Left hindlimb (tissue), 1 donor: ENCODE measurements at regions not wholly inside any gene's neighbourhood (a gene's known extent, or its start where the extent isn't known, plus 50 kb on each side); places are given as distances from the start of the nearest gene placed in this dataset.
A peak's percentile ranks its signal among the peaks of the same experiment; 100 is the strongest.

ENCODE experiments used
- DNase-seq: peaks from one replicate; pipeline ENCODE4 v3.0.0-alpha.2; 2018

DNA sequence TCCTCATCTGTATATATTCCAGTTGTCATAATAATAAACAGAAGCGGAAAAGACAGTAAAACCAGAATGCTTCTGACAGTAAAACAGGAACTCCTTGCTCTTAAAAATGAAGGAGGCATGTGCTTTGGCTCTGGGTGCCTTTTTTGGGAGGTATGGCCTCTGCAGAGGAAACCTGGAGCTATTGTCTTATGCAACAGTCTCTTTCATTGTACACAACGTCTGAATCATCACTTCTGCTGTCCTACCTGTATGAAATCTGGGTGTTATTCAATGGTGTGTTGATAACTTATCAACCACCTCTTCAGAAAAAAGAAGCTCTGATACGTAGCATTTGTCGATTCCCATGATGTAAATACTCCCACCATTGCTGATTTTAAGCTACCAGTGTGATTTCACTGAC is 64.8 kb downstream of the CDCA7 start:
- no peak for DNase-seq

DNA sequence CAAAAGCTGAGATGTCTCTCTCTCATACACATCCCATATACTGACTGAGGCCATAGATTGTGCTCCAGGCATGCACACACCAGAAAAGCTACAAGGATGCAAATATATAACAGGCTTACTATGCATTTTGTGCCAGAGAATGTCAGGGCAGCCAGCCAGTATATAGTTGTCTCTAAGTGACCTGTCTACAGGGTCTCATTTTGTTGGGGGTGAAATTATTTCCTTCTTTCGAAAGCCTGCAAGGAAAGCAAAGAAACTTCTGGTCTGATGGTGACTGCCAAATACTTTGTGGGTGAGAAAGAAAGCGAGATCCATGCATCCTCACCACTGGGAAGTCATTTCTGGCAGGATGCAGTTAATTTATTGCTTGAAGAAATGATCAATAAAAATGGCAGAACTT is 70.2 kb downstream of the CDCA7 start:
- DNase-seq = peak; percentile 79

DNA sequence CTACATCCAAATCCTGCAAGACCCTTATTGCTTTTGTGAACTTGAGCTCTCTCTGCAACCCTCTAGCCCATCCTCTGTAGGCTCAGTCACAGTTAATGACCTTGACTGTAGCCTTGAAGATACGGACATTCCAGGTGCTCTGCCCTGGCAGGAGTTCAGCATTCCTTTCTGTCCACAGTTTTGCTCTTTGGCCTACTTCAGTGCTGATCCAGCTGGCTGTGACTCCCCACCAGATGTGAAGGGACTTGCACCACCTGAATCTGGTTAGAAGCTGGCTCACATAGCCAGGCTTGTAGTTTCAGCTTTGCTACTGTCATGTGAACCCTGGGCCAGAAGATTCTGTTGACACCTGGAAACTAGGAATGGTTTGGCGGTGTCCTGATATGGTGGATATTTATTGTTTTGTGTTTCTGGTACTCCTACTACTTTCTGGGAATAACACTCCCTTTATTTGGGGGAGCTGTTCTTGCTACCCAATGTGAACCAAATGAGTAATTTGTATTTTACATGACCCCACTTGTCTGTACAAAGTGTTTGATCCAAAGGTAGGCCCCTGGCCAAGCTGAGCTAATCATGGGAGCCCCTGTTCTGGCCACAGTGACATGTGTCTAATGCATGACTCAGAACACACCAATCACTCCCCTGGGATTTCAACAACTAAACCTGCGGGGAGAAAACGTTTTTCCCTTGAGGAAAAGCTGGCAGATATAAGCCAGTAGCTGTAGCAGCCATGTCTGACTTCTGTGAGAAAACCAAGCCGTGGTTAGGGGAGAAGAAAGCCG is 73.4 kb downstream of the CDCA7 start:
- peak; percentile 79 for DNase-seq

DNA sequence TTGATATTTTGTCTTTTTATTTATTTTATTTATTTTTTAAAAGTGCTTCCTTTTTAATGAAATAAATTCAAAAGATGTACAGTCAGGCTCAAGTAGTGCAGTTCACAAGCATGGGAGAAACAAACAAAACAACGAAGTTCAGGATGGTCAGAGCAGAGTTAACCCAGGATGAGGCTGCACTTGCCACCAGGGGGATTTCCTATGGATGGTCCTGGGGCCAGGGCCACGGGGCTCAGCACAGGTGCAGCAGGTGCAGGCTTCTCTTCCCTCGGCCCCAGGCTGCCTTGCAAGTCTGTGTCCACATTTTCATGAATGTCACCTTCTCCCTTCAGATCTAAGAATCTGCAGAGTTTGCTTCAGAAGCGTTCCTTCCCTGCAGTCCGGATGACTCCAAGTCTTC is 76.5 kb downstream of the CDCA7 start:
- DNase-seq = no peak

DNA sequence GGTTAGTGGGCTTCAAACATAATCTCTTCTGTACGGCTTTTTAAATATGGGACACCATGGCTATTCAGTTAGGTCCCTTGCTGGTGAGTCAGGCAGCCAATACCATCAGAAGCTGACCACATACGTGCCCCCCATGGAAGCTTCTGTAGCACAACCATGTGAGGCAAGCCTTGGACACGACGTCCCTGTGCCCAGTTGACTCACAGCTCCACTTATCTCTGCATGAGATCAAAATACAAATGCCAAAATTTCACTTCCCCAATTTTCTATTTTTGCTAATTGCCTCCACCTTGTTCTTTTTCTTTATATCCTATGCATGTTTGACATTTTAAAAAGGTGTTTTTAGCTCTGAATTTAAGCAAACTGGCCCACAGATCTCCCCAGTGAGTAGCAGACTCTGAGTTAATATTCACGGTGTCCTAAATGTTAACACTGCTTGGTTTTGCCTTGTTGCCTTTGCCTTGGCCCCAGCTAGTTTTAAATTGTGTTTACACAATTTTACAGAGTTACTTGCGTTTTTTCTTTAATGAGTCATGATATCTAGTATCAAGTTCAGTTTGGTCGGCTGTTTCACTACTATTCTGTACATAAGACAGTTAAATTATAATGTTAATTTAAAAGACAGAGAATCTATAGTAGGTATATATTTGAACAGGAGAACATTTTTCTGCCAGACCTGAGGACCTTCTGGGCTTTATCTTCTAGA is 77.5 kb downstream of the CDCA7 start:
- DNase-seq = no peak

DNA sequence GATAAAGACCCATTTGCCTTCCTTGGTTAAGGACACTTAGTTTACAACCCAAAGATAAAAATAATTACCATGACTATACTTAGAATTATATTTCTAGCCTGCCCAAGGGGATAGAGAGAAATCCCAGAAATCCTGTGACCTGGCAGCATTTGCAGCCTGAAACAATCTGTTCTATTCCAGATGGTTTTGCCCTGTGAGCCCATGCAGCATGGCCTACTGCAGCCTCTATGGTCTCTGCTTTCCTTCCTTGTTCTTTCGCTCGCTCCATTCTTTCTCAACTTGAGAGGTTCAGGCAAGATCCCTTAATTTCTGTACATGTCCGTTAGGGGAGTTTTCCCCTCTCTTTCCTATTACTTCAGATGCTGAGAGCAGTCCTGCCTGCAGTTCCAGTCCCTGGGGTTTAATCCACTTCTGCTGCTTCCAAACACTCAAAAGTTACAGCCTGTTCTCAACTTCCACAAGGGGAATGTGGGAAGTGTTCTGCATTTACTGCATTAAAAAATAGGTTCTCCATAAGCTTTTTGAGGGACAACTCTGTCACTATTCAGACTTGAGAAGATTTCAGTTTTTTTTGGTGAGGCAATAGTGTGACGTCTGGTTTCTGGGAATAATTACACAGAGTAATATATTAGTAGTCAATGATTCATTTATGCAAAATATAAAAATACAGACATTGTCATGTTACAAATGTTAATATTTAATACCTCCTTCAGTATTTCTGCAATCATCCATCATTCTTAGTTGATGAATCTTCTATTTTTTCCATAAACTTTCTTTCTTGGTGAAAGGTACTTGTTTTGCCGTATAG is 80.3 kb downstream of the CDCA7 start:
- DNase-seq = no peak

DNA sequence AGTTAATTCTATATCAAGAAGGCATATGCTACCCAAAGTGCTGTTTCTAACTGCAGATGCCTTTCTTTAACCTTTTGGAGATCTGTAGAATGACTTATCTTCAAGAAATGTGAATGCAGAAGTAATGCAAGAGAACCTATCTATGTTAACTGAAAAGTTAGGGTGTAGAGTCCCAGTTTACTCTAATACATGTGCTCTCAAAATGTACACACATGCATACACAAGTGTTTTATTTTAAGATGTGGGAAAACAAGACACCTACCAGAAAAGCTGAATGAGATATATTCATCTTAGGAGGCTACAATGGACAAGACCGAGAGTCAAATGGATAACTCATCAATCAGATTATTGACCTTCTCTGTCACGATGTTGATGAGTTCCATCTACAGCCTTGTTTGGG is 80.9 kb downstream of the CDCA7 start:
- DNase-seq = no peak

DNA sequence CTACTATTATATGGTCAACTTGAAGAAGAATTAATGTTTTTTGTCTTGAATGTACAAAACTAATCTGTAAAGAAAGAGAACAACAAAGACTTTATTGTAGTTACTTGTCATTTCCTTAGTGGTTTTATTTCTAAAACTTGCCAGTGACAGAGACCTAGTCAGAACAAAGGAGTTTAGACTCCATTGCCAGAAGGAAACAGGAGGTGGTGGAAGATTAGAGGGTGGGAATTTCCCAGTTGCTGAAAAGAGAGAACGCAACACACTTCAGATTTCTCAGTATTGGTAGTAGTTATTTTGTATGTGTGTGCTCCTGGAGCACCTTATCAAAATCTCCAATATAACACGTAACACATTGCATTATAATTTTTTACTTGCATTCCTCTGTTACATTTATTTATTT is 81.4 kb downstream of the CDCA7 start:
- no peak for DNase-seq

DNA sequence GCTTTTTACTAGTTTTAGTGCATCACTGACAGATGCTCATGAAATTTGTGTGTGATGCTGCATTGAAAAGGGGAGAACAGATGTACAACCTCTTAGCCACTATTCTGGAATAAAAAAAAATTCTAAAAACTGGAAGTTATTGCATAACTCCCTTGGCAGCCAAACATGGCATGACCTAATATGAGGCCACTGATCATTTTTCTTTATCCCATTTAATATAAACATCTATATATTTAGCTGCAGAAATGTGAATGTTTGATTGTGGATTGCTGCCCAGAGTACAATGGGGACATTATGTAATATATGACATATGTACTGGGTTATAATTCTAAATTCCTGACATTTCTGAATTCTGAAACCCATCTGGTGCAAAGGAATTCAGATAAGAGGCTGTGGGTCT is 86.5 kb downstream of the CDCA7 start:
- DNase-seq = no peak

DNA sequence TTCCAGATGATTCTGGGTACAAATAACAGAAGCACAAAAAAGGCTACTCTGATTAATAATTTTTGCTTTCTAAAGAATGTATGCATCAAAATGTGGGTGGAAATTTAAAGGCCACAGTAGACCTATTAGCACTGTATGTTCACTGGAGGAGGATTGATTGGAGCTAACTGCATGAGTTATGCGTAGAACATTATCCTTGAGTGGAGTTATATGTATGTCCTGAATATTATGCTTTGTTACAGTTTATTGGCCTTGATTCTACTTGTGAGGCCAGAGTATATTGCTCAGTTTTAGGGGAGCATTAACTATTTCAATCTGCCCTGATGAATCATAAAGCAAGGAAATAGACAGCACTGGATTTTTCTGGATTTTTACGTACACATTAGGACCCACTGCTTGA is 87.9 kb downstream of the CDCA7 start:
- DNase-seq = no peak

DNA sequence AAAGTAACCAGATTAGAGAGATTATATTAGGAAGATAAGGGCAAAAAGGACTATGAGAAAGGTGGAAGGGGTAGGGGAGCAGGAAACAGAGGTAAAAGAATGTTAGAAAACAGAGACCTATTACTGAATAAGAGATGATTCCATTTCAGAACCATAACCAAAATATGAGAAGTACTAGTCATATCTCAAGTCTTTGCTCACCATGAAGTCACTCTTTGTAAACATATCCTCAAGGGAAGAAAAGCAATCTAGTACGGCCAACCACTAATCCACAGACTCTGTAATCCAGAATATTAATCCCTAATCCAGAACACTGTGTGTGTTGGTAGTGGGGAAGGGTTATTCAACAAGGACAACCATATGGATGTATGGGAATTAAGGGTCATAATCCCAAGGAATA is 92.0 kb downstream of the CDCA7 start:
- DNase-seq = no peak

DNA sequence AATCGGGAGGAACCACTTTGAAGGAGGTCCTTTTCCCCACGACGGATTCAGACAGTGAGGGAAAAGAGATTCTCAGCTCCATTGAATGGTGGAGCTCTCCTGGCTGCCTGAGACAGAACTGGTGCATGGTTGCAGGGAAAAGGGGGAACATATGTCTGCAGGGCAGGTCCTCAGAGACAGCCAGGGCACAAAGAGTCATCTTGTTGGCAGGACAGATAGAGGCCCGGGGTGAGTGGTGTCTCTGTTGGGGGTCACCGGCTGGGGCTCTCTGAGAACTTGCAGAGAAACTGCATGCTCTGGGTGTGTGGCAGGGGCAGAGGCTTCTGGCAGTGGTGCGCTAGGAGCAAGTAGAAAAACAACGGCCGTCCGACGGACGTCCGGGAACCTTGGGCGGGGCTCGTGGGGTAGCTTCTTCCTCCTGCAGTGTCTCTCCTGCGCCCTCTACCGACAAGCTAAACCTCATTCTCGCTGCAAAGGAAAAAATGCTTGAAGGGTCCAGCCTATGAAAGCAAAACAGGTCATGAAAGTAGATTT is 94.3 kb downstream of the CDCA7 start:
- peak; percentile 79 for DNase-seq

DNA sequence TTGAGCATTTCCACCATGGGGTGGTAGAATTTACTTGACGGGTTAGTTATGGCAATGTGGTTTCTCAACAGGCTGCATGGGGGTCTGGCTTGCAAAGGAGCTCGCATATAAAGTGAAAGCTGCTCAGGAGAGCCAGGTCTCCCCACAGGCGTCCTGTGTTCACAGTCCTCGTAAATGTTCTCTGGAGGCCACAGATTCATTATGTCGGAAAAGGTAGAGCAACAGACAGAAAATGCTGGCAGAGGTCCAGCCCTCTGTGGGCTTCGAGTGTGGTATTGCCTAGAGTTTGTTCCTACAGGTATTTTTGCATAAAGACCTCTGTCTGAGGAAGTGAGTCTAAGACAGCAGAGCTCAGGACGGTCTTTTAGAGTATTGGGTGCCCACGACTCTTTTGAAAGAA is 96.4 kb downstream of the CDCA7 start:
- DNase-seq = no peak

DNA sequence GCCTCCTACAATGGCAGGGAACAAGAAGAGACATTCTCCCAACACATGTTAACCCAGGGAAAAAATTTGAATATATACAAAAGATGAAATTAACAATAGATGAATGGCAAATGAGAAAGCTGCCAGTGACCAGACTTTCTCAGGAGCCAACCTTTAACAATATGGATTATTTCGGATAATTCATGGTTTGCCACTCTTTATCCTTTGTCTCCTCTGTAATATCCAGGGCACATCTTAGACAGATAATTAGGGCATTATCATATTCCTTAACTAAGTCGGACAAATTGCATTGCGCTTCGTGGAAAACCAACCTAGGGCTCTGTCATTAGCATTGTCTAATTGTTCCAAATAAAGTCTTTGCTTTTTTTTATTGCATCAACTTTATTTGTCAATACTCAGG is 97.3 kb downstream of the CDCA7 start:
- no peak for DNase-seq

DNA sequence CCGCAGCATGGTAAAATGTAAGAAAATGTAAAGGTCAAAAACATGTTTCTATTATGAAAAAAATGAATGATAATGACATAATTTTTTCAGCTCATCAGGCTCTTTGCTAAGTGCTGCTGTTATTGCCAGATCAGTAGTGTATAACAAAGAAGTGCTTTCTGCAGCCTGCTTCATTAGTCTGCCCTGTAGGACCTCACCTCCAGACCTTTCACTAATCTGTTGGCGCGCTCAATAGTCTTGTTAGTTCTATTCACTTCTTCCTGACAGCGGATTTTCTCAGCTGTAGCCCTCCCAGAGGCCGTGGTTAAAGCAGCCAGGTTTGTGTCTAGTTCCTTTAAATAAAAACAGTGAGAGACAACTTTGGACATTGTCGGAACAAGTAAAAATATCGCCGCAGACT is 97.7 kb downstream of the CDCA7 start:
- DNase-seq = no peak

DNA sequence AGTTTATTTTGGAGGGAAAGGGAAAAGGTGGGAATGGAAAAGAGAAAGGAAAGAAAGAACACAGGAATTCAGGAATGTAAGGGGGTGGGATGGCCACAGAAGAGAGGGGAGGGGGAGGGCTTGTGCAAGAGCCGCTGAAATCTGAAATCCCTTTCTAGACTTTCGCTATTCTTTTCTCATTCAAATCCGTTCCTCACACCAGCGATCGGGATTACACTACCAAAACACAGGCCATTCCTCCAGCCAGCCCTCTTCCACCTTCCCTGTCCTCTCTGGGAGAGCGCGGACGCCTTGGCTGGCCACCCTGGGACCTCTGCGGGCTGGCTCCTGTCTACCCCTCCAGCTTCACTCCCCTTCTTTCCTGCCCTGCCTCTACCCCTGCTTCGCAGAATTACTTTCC is 102.3 kb downstream of the CDCA7 start:
- no peak for DNase-seq

DNA sequence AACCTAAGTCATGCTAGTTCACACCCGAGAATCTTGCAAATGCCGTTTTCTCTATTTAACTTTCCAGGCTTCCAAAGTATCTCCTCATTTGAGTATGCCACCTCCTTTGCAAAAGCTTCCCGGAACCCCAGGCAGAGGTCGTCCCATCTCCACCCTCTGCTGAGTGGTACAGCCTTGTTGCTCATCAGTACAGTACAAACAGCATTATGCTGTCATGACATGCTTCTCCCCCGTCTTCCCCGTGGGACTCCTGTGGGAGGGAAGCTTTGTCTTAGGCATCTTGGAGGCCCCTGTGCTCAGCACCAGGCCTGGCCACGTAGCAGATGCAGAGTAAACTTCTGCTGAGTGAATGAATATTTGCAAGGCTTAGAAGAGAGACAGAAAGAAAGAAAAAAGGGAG is 102.7 kb downstream of the CDCA7 start:
- no peak for DNase-seq

DNA sequence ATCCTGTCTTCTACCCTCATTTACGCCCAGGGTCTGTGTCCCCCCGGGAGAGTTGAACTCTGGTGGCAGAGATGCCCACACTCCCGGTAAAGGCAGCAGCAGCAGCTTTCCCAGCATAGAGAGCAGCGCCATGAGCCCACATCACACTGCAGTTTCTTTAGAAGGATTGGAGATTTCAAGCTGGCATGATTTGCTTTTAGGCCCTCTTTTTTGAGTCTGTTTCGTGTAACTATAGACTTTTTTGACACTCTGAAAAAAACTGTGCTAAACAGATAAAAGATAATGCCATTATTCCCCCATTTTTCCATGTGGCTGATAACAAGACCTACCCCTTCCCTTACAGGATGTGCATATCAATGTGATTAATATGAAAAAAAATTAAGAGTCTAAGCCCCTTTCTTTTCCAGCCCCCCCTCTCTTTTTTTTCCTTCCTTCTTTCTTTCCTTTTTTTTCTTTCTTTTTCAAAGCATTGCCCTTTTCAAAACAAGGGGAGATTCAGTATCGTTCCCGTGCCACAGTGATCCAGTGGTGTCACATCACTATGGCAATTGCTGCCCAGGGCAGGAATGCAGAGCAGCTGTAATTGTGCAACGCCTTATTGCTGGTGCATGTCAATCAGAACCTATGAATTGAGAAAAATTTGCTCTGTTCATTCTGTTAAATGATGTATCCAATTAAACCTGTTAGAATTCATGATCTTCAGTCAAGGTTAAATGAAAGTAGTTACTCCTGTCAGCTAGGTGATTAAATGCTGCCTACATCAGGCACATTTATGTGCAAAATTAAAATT is 104.5 kb downstream of the CDCA7 start:
- DNase-seq = no peak

DNA sequence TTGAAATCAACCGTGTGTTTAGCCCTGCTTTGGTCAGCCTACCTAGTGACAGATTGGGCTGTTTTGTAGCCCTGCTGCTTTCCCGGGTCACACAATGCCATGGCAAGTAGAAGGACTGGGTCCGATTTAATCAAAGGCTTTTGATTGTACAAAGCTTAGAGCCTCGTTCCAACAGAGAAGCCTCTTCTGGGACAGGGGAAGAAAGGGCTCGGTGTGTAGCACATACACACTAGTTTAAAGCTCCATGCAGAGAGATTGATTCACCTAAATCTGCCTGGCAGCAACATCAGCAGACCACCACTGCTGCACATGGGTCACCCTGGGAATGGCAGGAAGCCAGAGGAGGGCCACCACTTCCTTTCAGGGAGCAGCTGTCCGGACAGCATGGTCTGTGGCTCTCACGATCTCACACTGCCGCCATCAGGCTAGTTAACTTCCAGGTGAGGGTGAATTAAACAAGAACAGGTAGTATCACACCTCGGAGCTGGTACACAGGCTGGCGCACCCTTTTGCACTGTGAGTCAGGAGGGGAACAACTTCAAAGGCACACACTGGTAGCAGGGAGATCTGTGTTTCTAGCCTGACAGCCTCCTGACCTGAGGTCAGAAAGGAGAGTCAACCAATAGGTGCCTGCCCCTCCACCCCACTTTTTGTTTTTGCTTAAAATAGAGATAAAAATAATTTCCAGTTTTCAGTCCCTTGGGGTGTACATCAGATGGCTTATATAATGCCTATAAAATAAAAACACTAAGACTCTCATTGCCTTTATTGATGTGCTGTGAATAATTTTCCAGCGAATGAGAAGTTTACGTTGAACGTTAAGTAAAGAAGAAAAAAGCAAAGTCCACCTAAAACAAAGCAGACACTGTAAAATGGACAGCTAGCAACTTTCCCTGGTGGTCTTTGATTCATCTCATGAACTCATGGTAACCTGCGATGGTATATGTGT is 108.5 kb downstream of the CDCA7 start:
- no peak for DNase-seq

DNA sequence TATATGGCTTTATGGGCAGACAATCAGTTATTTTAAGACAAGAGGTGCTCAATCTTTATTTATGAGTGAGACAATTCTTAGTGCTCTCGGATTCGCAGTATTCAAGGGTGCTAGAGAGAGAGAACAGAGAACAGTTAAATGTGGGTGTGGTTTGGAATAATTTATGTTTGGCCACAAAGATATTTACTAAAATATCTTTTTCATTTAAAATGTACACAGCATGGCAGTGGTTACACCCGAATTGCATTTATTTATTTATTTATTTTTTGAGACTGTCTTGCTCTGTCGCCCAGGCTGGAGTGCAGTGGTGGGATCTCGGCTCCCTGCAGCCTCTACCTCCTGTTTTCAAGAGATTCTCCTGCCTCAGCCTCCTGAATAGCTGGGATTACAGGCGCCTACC is 109.2 kb downstream of the CDCA7 start:
- DNase-seq = no peak

DNA sequence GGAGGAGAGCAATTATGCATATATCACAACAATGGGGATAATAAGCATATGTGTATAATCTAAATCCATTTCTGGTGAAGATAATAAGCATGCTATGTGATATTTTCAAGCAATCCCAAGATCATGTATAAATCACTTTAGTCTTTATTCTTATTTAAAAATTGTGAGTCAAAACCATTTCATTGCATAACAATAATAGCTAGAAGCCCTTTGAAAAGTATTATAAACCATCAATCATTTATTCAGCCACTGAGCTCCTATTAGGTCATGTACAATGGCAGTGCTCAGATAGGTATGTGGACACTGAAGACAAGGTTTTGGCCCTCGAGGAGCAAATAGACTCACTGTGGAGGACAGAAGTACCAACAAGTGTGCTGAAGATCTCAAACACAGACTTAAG is 113.1 kb downstream of the CDCA7 start:
- no peak for DNase-seq
